Endothelial cell of umbilical vein (primary cell): ENCODE measurements at regions not wholly inside any gene's neighbourhood (a gene's known extent, or its start where the extent isn't known, plus 50 kb on each side); places are given as distances from the start of the nearest gene placed in this dataset.

Source experiments
- BruUV-seq: library from RNA; stranded (reverse); fragments of 400-500 nt; replicated peaks from 2 replicates; lab custom pipeline; 2021; lab: Mats Ljungman, UMichigan
- CTCF ChIA-PET: fragments of 300-600, 350-600 bp; sonication (Branson Sonifier 250); formaldehyde crosslinking; loops from one replicate; lab custom pipeline; 2021; ENCODE audit warnings: antibody characterized with exemption, inconsistent platforms; lab: Charles Lee
- POLR2A ChIA-PET: fragments of 300-600, 350-600 bp; sonication (Branson Sonifier 250); formaldehyde crosslinking; loops from one replicate; lab custom pipeline; 2021; ENCODE audit warnings: antibody characterized with exemption, inconsistent platforms; lab: Charles Lee
- DNase-seq: peaks from one replicate; pipeline ENCODE4 v3.0.0-alpha.2; 2011; ENCODE audit warnings: low read depth, low spot score
- FAIRE-seq: peaks from 2 replicates; lab custom pipeline; 2011; peaks lifted over from hg19 to GRCh38; lab: Jason Lieb, UNC
- H2AFZ ChIP-seq: 2 replicates; pipeline ENCODE4 v1.6.0; 2012; ENCODE audit warnings: low read depth, low read length, control low read depth, inconsistent platforms
- H3K27ac ChIP-seq: 2 replicates; pipeline ENCODE4 v1.5.1; 2011; ENCODE audit warnings: low read depth, mild to moderate bottlenecking, control low read depth, low read length, moderate library complexity; ENCODE audit not compliant: insufficient read depth
- H3K27me3 ChIP-seq, 2 experiments: 2 replicates each; pipeline versions ENCODE4 v1.6.0 to v1.6.1; 2011; ENCODE audit warnings: low read length in 2 of 2, mixed read lengths in 1 of 2; ENCODE audit not compliant: control insufficient read depth in 2 of 2, insufficient read depth in 2 of 2
- H3K36me3 ChIP-seq, 2 experiments: 2 replicates in 1 of 2; 3 replicates in 1 of 2; pipeline ENCODE4 v1.5.1; 2011; ENCODE audit warnings: low read length in 2 of 2, mild to moderate bottlenecking in 1 of 2, moderate library complexity in 1 of 2; ENCODE audit not compliant: control insufficient read depth in 2 of 2, insufficient read depth in 2 of 2; ENCODE audit errors: extremely low read depth in 1 of 2
- H3K4me1 ChIP-seq: 3 replicates; pipeline ENCODE4 v1.5.1; 2011; ENCODE audit warnings: mild to moderate bottlenecking, low read length; ENCODE audit not compliant: control insufficient read depth, insufficient read depth; ENCODE audit errors: extremely low read depth
- H3K4me2 ChIP-seq: 2 replicates; pipeline ENCODE4 v1.6.1; 2011; ENCODE audit warnings: low read length, control low read depth, mixed read lengths; ENCODE audit not compliant: insufficient read depth
- H3K4me3 ChIP-seq, 3 experiments: fragments of 200-600 bp in 1 of 3; sonication (generic), shearing (Covaris generic) in 1 of 3; replicated peaks in 1 of 3; 2 replicates each; pipeline ENCODE4 v1.5.1; 2011 to 2016; ENCODE audit warnings: control low read depth in 3 of 3, low read length in 3 of 3, mild to moderate bottlenecking in 2 of 3, inconsistent platforms in 1 of 3, low read depth in 1 of 3, moderate library complexity in 1 of 3; ENCODE audit not compliant: insufficient read depth in 1 of 3
- H3K79me2 ChIP-seq: 2 replicates; pipeline ENCODE4 v1.6.0; 2012; ENCODE audit warnings: low read length, inconsistent platforms; ENCODE audit not compliant: control insufficient read depth, insufficient read depth
- H3K9ac ChIP-seq: replicated peaks from 2 replicates; pipeline ENCODE3; 2011; ENCODE audit warnings: low read length, control low read depth; ENCODE audit not compliant: insufficient read depth; ENCODE audit errors: extremely low read depth
- H3K9me1 ChIP-seq: replicated peaks from 3 replicates; pipeline ENCODE4 v1.6.0; 2011; ENCODE audit warnings: mild to moderate bottlenecking, low read length; ENCODE audit not compliant: control insufficient read depth, insufficient read depth; ENCODE audit errors: extremely low read depth
- H3K9me3 ChIP-seq: replicated peaks from 2 replicates; pipeline ENCODE4 v1.5.1; 2012; ENCODE audit warnings: low read length, inconsistent platforms; ENCODE audit not compliant: control insufficient read depth, insufficient read depth
- H4K20me1 ChIP-seq: replicated peaks from 2 replicates; pipeline ENCODE3; 2011; ENCODE audit warnings: mild to moderate bottlenecking, low read length; ENCODE audit not compliant: control insufficient read depth, insufficient read depth; ENCODE audit errors: extremely low read depth
- EZH2 ChIP-seq: IDR thresholded peaks from 2 replicates; pipeline ENCODE4 v1.6.1; 2012; ENCODE audit warnings: borderline replicate concordance, low read depth, mild to moderate bottlenecking, moderate library complexity, low read length, inconsistent platforms; ENCODE audit not compliant: severe bottlenecking
- FOS ChIP-seq: IDR thresholded peaks from 2 replicates; pipeline ENCODE4 v1.6.1; 2011; ENCODE audit warnings: mild to moderate bottlenecking, low read length, moderate library complexity, borderline replicate concordance; ENCODE audit not compliant: insufficient read depth
- JUN ChIP-seq: IDR thresholded peaks from 2 replicates; pipeline ENCODE4 v1.6.1; 2011; ENCODE audit warnings: borderline replicate concordance, low read depth; ENCODE audit not compliant: insufficient read length, insufficient read depth
- MAX ChIP-seq: IDR thresholded peaks from 2 replicates; pipeline ENCODE4 v1.6.1; 2011; ENCODE audit not compliant: insufficient read depth, insufficient read length
- MYC ChIP-seq: IDR thresholded peaks from one replicate; pipeline ENCODE4 v1.6.1; 2011; ENCODE audit warnings: mild to moderate bottlenecking, low read depth, low read length
- POLR2A ChIP-seq: IDR thresholded peaks from 2 replicates; pipeline ENCODE4 v1.6.1; 2012; ENCODE audit warnings: low read depth, mild to moderate bottlenecking, control low read depth, low read length
- POLR2AphosphoS5 ChIP-seq: IDR thresholded peaks from 2 replicates; pipeline ENCODE4 v1.6.1; 2012; ENCODE audit warnings: low read depth, mild to moderate bottlenecking, control low read depth, low read length, moderate library complexity; ENCODE audit not compliant: insufficient read depth
- dilution Hi-C: fragments of 300-500 bp; cut with MboI; formaldehyde crosslinking; loops from one replicate; pipeline ENCODE4 v1.15.0; 2019; ENCODE audit warnings: low sequenced_read_pairs; ENCODE audit not compliant: extremely low pct_ligation_motif_present
- intact Hi-C: fragments of 100-400 bp; cut with micrococcal nuclease; formaldehyde crosslinking; loops from one replicate; pipeline ENCODE4 v1.10.0; 2022
- TF ChIP-seq, protein P1 (sequence below), 2 donors: IDR thresholded peaks; 1 replicate in 1 of 2; 2 replicates in 1 of 2; pipeline ENCODE4 v1.5.1; 2011; ENCODE audit warnings: low read length in 2 of 2, mild to moderate bottlenecking in 2 of 2, moderate library complexity in 2 of 2, control low read depth in 1 of 2, inconsistent platforms in 1 of 2, low read depth in 1 of 2; ENCODE audit not compliant: insufficient read depth in 1 of 2; ENCODE audit errors: extremely low read depth in 1 of 2

DNA sequence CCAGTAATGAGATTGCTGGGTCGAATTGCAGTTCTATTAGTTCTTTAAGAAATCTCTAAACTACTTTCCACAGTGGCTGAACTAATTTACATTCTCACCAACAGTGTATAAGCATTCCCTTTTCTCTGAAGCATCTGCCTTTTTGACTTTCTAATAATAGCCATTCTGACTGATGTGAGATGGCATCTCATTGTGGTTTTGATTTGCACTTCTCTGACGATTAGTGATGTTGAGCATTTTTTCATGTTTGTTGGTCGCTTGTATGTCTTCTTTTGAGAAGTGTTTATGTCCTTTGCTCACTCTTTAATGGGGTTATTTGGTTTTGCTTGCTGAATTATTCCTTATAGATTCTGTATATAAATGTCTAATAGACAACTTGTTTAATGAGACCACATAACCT is 69.6 kb upstream of the UGP2 start:
- Histone ChIP-seq H3K36me3 (no peaks in the 10 kb centered on the region), H4K20me1 (no peaks in the 10 kb centered on the region), H3K9ac (no peak overlapping the region), H3K4me2 (no peak overlapping the region), H3K27me3 (no peaks in the 10 kb centered on the region), H3K27ac (no peak overlapping the region), H3K79me2 (no peaks in the 10 kb centered on the region), H3K4me3 (no peak overlapping the region), H3K4me1 (no peaks in the 10 kb centered on the region), H2AFZ (no peak overlapping the region), H3K9me1 (no peaks in the 10 kb centered on the region), H3K9me3 (no peaks in the 10 kb centered on the region)
- intact Hi-C loops (no loop called here), dilution Hi-C loops (no loop called here)
- DNase-seq (no peak), FAIRE-seq (no peak)
- no TSS peak for BruUV-seq
- ChIA-PET CTCF (no interaction called here), POLR2A (no interaction called here)
- no peak for TF ChIP-seq MYC
- TF ChIP-seq POLR2A: no peak
- no peak for TF ChIP-seq POLR2AphosphoS5
- no peak for TF ChIP-seq FOS
- TF ChIP-seq EZH2: no peak
- TF ChIP-seq, protein P1, sequence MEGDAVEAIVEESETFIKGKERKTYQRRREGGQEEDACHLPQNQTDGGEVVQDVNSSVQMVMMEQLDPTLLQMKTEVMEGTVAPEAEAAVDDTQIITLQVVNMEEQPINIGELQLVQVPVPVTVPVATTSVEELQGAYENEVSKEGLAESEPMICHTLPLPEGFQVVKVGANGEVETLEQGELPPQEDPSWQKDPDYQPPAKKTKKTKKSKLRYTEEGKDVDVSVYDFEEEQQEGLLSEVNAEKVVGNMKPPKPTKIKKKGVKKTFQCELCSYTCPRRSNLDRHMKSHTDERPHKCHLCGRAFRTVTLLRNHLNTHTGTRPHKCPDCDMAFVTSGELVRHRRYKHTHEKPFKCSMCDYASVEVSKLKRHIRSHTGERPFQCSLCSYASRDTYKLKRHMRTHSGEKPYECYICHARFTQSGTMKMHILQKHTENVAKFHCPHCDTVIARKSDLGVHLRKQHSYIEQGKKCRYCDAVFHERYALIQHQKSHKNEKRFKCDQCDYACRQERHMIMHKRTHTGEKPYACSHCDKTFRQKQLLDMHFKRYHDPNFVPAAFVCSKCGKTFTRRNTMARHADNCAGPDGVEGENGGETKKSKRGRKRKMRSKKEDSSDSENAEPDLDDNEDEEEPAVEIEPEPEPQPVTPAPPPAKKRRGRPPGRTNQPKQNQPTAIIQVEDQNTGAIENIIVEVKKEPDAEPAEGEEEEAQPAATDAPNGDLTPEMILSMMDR (IDR thresholded peaks at IDR 0.05; ENCODE audit: extremely low read depth in 1 of 2, insufficient read depth in 1 of 2, low read depth in 1 of 2, low read length in 2 of 2): no peak
- TF ChIP-seq JUN: no peak

DNA sequence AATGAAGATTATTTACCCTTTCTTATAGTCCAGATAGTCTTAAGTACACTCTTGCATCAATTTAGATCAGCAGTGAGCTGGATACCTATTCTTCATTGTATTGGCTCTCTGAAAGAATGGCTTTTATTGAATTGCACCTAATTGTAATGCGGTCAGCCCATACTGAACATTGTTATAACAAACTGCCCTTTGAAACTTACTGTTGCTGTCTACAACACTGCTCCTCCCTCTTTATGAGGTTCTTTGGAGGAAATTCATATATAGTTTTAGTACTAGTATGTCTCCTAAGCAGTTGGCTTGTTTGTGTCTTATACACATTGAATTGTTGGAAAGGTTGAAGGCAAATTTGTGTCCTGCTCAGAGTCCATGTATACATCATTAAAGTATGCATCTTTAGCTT is 66.5 kb upstream of the UGP2 start:
- H4K20me1 ChIP-seq: no peaks in the 10 kb centered on the region
- no peaks in the 10 kb centered on the region for H3K4me1 ChIP-seq
- H3K27ac ChIP-seq: no peak overlapping the region
- H3K9me3 ChIP-seq: no peaks in the 10 kb centered on the region
- no peaks in the 10 kb centered on the region for H3K27me3 ChIP-seq
- no peaks in the 10 kb centered on the region for H3K79me2 ChIP-seq
- no peak for TF ChIP-seq MAX
- no peak for TF ChIP-seq EZH2
- no peak for TF ChIP-seq MYC
- no peak for TF ChIP-seq POLR2A
- no peak for TF ChIP-seq JUN
- H2AFZ ChIP-seq: no peak overlapping the region
- no peak overlapping the region for H3K9ac ChIP-seq
- POLR2A ChIA-PET: no interaction called here
- no peak overlapping the region for H3K4me2 ChIP-seq
- DNase-seq (no peak), FAIRE-seq (no peak)
- intact Hi-C loops: no loop called here
- CTCF ChIA-PET: no interaction called here
- no TSS peak for BruUV-seq
- dilution Hi-C loops: no loop called here
- H3K36me3 ChIP-seq: no peaks in the 10 kb centered on the region
- no peak overlapping the region for H3K4me3 ChIP-seq
- H3K9me1 ChIP-seq: no peaks in the 10 kb centered on the region
